HEK293T (cell line): ENCODE measurements at regions not wholly inside any gene's neighbourhood (a gene's known extent, or its start where the extent isn't known, plus 50 kb on each side); places are given as distances from the start of the nearest gene placed in this dataset.

Experiments
- HDGF ChIP-seq: fragments of 450-650 bp; IDR thresholded peaks from 2 replicates; pipeline ENCODE4 v1.6.1; 2017; ENCODE audit warnings: antibody characterized with exemption, borderline replicate concordance
- ZNF384 ChIP-seq: fragments of 450-650 bp; IDR thresholded peaks from 2 replicates; pipeline ENCODE4 v1.6.1; 2016

DNA sequence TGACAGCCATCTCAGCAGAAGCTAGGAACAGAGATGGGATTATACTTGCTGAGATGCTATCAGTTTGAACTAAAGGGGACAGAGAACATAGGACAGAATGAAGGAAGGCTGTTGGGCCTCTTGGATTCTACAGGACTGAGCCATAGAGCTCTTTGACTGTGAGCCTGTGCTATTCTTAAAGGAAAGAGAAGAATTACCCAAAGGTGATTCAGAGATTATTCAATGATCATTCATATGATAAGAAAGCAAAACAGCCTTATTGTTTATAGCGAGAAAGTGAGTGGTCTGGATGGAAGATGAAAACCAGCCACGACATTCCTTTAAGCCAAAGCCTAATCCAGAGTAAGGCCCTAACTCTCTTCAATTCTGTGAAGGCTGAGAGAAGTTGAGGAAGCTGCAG, 69.7 kb upstream of the NEUROD6 start:
- TF ChIP-seq ZNF384 (no peak), HDGF (no peak)
